ENCODE measurements at regions not wholly inside any gene's neighbourhood (a gene's known extent, or its start where the extent isn't known, plus 50 kb on each side); places are given as distances from the start of the nearest gene placed in this dataset.

GRCh38 chr4:120314969-120315368 is 248.3 kb upstream of the MAD2L1 start:
- intact Hi-C loops (cut with micrococcal nuclease; ENCODE audit: unreplicated experiment) (no loop called here), in situ Hi-C loops (cut with HindIII; ENCODE audit: low pct_unique_long_range_greater_than_20kb, low sequenced_read_pairs) (no loop called here)
- TF ChIP-seq SIN3A (IDR thresholded peaks at IDR 0.05; ENCODE audit: borderline replicate concordance, insufficient read depth, low read depth, low read length) (no peak), CTCF (IDR thresholded peaks at IDR 0.05) (no peak), TCF7L2 (IDR thresholded peaks at IDR 0.05; ENCODE audit: low read depth, low read length) (no peak), POLR2AphosphoS5 (IDR thresholded peaks at IDR 0.05; ENCODE audit: low read depth, low read length) (no peak)
- TF ChIP-seq, protein P1, sequence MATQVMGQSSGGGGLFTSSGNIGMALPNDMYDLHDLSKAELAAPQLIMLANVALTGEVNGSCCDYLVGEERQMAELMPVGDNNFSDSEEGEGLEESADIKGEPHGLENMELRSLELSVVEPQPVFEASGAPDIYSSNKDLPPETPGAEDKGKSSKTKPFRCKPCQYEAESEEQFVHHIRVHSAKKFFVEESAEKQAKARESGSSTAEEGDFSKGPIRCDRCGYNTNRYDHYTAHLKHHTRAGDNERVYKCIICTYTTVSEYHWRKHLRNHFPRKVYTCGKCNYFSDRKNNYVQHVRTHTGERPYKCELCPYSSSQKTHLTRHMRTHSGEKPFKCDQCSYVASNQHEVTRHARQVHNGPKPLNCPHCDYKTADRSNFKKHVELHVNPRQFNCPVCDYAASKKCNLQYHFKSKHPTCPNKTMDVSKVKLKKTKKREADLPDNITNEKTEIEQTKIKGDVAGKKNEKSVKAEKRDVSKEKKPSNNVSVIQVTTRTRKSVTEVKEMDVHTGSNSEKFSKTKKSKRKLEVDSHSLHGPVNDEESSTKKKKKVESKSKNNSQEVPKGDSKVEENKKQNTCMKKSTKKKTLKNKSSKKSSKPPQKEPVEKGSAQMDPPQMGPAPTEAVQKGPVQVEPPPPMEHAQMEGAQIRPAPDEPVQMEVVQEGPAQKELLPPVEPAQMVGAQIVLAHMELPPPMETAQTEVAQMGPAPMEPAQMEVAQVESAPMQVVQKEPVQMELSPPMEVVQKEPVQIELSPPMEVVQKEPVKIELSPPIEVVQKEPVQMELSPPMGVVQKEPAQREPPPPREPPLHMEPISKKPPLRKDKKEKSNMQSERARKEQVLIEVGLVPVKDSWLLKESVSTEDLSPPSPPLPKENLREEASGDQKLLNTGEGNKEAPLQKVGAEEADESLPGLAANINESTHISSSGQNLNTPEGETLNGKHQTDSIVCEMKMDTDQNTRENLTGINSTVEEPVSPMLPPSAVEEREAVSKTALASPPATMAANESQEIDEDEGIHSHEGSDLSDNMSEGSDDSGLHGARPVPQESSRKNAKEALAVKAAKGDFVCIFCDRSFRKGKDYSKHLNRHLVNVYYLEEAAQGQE (IDR thresholded peaks at IDR 0.05; ENCODE audit: insufficient read depth in 1 of 2, low read depth in 2 of 2, low read length in 1 of 2) = no peak
- ChIA-PET POLR2A (no interaction called here), CTCF (no interaction called here)
- BruUV-seq (replicated peaks) = no TSS peak
- H3K4me1 ChIP-seq (ENCODE audit: control insufficient read depth, insufficient read depth, low read length) = no peaks in the 10 kb centered on the region
- H3K4me3 ChIP-seq (ENCODE audit: low read depth in 2 of 2, low read length in 2 of 2) = no peak overlapping the region
- H3K9me3 ChIP-seq (ENCODE audit: control insufficient read depth, insufficient read depth, low read depth, low read length) = no peaks in the 10 kb centered on the region
- DNase-seq (ENCODE audit: low read depth, low spot score) (no peak), ATAC-seq (no peak)
- H3K27ac ChIP-seq (ENCODE audit: low read length) = no peak overlapping the region
- H3K27me3 ChIP-seq (ENCODE audit: control insufficient read depth, insufficient read depth, low read length) = no peaks in the 10 kb centered on the region
- no peaks in the 10 kb centered on the region for H3K36me3 ChIP-seq (ENCODE audit: control insufficient read depth, insufficient read depth, low read length)

DNA sequence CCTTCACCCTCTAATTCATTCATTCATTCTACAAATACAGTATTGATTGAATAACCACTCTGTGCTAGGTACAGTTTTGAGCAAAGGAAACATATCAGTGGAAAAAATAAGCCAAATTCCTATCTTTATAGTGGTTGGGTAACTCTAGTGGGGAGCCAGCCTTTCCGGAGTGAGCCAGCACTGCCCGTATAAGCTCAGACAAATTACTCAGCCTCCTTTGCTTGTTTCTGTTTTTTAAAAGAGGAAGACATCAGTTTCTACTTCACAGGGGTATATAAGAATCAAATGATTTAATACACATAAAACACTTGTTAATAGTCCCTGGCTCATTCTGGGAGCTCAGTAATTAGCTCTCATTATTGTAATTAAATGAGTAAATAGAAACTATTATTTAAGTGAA is 238.2 kb upstream of the MAD2L1 start:
- intact Hi-C loops (cut with micrococcal nuclease; ENCODE audit: unreplicated experiment) = no loop called here
- no peaks in the 10 kb centered on the region for H3K9me3 ChIP-seq (ENCODE audit: control insufficient read depth, insufficient read depth, low read depth, low read length)
- no peaks in the 10 kb centered on the region for H3K27me3 ChIP-seq (ENCODE audit: control insufficient read depth, insufficient read depth, low read length)
- H3K27ac ChIP-seq (ENCODE audit: low read length) = no peak overlapping the region
- ATAC-seq (no peak), DNase-seq (ENCODE audit: low read depth, low spot score) (no peak)
- H3K4me1 ChIP-seq (ENCODE audit: control insufficient read depth, insufficient read depth, low read length) = no peaks in the 10 kb centered on the region
- ChIA-PET POLR2A (interaction anchor here (0.7 kb wide), 1 partner anchor 539 kb away, joined by 8 read pairs; no protein-coding TSS in a partner anchor), CTCF (no interaction called here)
- no peaks in the 10 kb centered on the region for H3K36me3 ChIP-seq (ENCODE audit: control insufficient read depth, insufficient read depth, low read length)
- BruUV-seq (replicated peaks) = no TSS peak
- no peak overlapping the region for H3K4me3 ChIP-seq (ENCODE audit: low read depth in 2 of 2, low read length in 2 of 2)
- TF ChIP-seq SIN3A (IDR thresholded peaks at IDR 0.05; ENCODE audit: borderline replicate concordance, insufficient read depth, low read depth, low read length) = no peak
- in situ Hi-C loops (cut with HindIII; ENCODE audit: low pct_unique_long_range_greater_than_20kb, low sequenced_read_pairs) = no loop called here

- Histone ChIP-seq H3K27ac (ENCODE audit: low read length) (no peak overlapping the region), H3K4me1 (ENCODE audit: control insufficient read depth, insufficient read depth, low read length) (no peaks in the 10 kb centered on the region), H3K27me3 (ENCODE audit: control insufficient read depth, insufficient read depth, low read length) (no peaks in the 10 kb centered on the region), H3K4me3 (ENCODE audit: low read depth in 2 of 2, low read length in 2 of 2) (no peak overlapping the region), H3K9me3 (ENCODE audit: control insufficient read depth, insufficient read depth, low read depth, low read length) (no peaks in the 10 kb centered on the region), H3K36me3 (ENCODE audit: control insufficient read depth, insufficient read depth, low read length) (no peaks in the 10 kb centered on the region)
- DNase-seq (ENCODE audit: low read depth, low spot score) (no peak), ATAC-seq (no peak)
- ChIA-PET CTCF (no interaction called here), POLR2A (no interaction called here)
- TF ChIP-seq, protein P1 (IDR thresholded peaks at IDR 0.05; ENCODE audit: insufficient read depth in 1 of 2, low read depth in 2 of 2, low read length in 1 of 2) = no peak
- no peak for TF ChIP-seq SIN3A (IDR thresholded peaks at IDR 0.05; ENCODE audit: borderline replicate concordance, insufficient read depth, low read depth, low read length)
- no peak for TF ChIP-seq CTCF (IDR thresholded peaks at IDR 0.05)
- no peak for TF ChIP-seq TCF7L2 (IDR thresholded peaks at IDR 0.05; ENCODE audit: low read depth, low read length)
- no peak for TF ChIP-seq POLR2AphosphoS5 (IDR thresholded peaks at IDR 0.05; ENCODE audit: low read depth, low read length)
- in situ Hi-C loops (cut with HindIII; ENCODE audit: low pct_unique_long_range_greater_than_20kb, low sequenced_read_pairs) (no loop called here), intact Hi-C loops (cut with micrococcal nuclease; ENCODE audit: unreplicated experiment) (no loop called here)
- no TSS peak for BruUV-seq (replicated peaks)
Observed at GRCh38 chr4:120299631-120300030, 233.0 kb upstream of the MAD2L1 start.

All from Panc1 (cell line).